Stimulated activated CD8-positive, alpha-beta memory T cell treated with anti-CD3 and anti-CD28 coated beads, Interleukin-15, amount 100 ng/mL, for 1 hour (primary cell): ENCODE measurements at regions not wholly inside any gene's neighbourhood (a gene's known extent, or its start where the extent isn't known, plus 50 kb on each side); places are given as distances from the start of the nearest gene placed in this dataset.

Experiments
- DNase-seq: peaks from one replicate; pipeline ENCODE4 v3.0.0-alpha.2; 2020; ENCODE audit warnings: low read depth

GRCh38 chr2:220858101-220858500, 714.0 kb downstream of the EPHA4 start:
- DNase-seq: no peak

GRCh38 chr2:220871909-220872308, 700.2 kb downstream of the EPHA4 start:
- DNase-seq: no peak

- DNase-seq: no peak
Measured at GRCh38 chr2:220876080-220876824, 695.9 kb downstream of the EPHA4 start.

GRCh38 chr2:220877491-220877890, 694.6 kb downstream of the EPHA4 start:
- no peak for DNase-seq

GRCh38 chr2:220877897-220878296, 694.2 kb downstream of the EPHA4 start:
- DNase-seq: no peak

GRCh38 chr2:220880623-220881596, 691.2 kb downstream of the EPHA4 start:
- DNase-seq: no peak

GRCh38 chr2:220882507-220882906, 689.6 kb downstream of the EPHA4 start:
- no peak for DNase-seq

GRCh38 chr2:220885593-220885992, 686.5 kb downstream of the EPHA4 start:
- no peak for DNase-seq

GRCh38 chr2:220887271-220887870, 684.7 kb downstream of the EPHA4 start:
- no peak for DNase-seq

- no peak for DNase-seq
Measured at GRCh38 chr2:220887876-220888275, 684.2 kb downstream of the EPHA4 start.

GRCh38 chr2:220890931-220891330, 681.2 kb downstream of the EPHA4 start:
- no peak for DNase-seq

GRCh38 chr2:220891405-220891804, 680.7 kb downstream of the EPHA4 start:
- no peak for DNase-seq

GRCh38 chr2:220892018-220892634, 680.0 kb downstream of the EPHA4 start:
- DNase-seq: no peak

- no peak for DNase-seq
Measured at GRCh38 chr2:220893411-220893810, 678.7 kb downstream of the EPHA4 start.

- DNase-seq: no peak
Measured at GRCh38 chr2:220894069-220894468, 678.0 kb downstream of the EPHA4 start.

GRCh38 chr2:220899492-220899891, 672.6 kb downstream of the EPHA4 start:
- no peak for DNase-seq

- no peak for DNase-seq
Measured at GRCh38 chr2:220904015-220904414, 668.1 kb downstream of the EPHA4 start.

GRCh38 chr2:220913384-220913783, 658.7 kb downstream of the EPHA4 start:
- no peak for DNase-seq

GRCh38 chr2:220915092-220915623, 656.9 kb downstream of the EPHA4 start:
- no peak for DNase-seq

- no peak for DNase-seq
Measured at GRCh38 chr2:220916931-220917330, 655.2 kb downstream of the EPHA4 start.

- DNase-seq: no peak
Measured at GRCh38 chr2:220930271-220931076, 641.6 kb downstream of the EPHA4 start.
